WTC11 (cell line): ENCODE measurements at regions not wholly inside any gene's neighbourhood (a gene's known extent, or its start where the extent isn't known, plus 50 kb on each side); places are given as distances from the start of the nearest gene placed in this dataset.

Source experiments
- ATAC-seq: fragments of 200-7000 bp; cut with Tn5 transposase; 2 replicates; pipeline ENCODE4 v1.10.0; 2021; ENCODE audit warnings: mild to moderate bottlenecking, moderate library complexity
- CTCF ChIA-PET: fragments of 300-600 bp; sonication (Branson Sonifier 250); formaldehyde crosslinking; loops from one replicate; lab custom pipeline; 2021; ENCODE audit warnings: antibody characterized with exemption; lab: Charles Lee
- POLR2A ChIA-PET: fragments of 350-600 bp; sonication (Branson Sonifier 250); formaldehyde crosslinking; loops from one replicate; lab custom pipeline; 2021; ENCODE audit warnings: antibody characterized with exemption; lab: Charles Lee
- DNase-seq: peaks from one replicate; pipeline ENCODE4 v3.0.0; 2021; ENCODE audit warnings: low spot score
- H3K27ac Mint-ChIP-seq: 2 replicates; pipeline ENCODE4 v1.8.0; 2021; ENCODE audit warnings: mixed read lengths
- H3K27me3 Mint-ChIP-seq: 2 replicates; pipeline ENCODE4 v1.8.0; 2021; ENCODE audit warnings: low read depth, mild to moderate bottlenecking, moderate library complexity, mixed read lengths
- H3K36me3 Mint-ChIP-seq: 2 replicates; pipeline ENCODE4 v1.8.0; 2021; ENCODE audit warnings: mixed read lengths
- H3K4me1 Mint-ChIP-seq: 2 replicates; pipeline ENCODE4 v1.8.0; 2022; ENCODE audit warnings: mixed read lengths
- H3K4me3 Mint-ChIP-seq: 2 replicates; pipeline ENCODE4 v1.8.0; 2021; ENCODE audit warnings: mild to moderate bottlenecking, moderate library complexity, mixed read lengths
- H3K9me3 Mint-ChIP-seq: 2 replicates; pipeline ENCODE4 v1.8.0; 2021; ENCODE audit warnings: mixed read lengths
- ATF1 ChIP-seq: sonication (generic); formaldehyde crosslinking; IDR thresholded peaks from 2 replicates; pipeline ENCODE4 v1.8.1; 2023; ENCODE audit warnings: mild to moderate bottlenecking, moderate library complexity, missing genetic modification reagents
- CREB1 ChIP-seq: sonication (generic); formaldehyde crosslinking; IDR thresholded peaks from 2 replicates; pipeline ENCODE4 v1.8.0; 2023; ENCODE audit warnings: mild to moderate bottlenecking, missing genetic modification reagents
- CREM ChIP-seq: sonication (generic); formaldehyde crosslinking; IDR thresholded peaks from 2 replicates; pipeline ENCODE4 v1.8.1; 2022; ENCODE audit warnings: mild to moderate bottlenecking, missing genetic modification reagents, moderate library complexity
- ESRRA ChIP-seq: sonication (generic); formaldehyde crosslinking; IDR thresholded peaks from 2 replicates; pipeline ENCODE4 v1.8.1; 2022; ENCODE audit warnings: mild to moderate bottlenecking, missing genetic modification reagents, borderline replicate concordance
- HMGA2 ChIP-seq: fragments of 250-450 bp; sonication (Bioruptor Pico); IDR thresholded peaks from 2 replicates; pipeline ENCODE4 v1.4.0; 2021; ENCODE audit warnings: mild to moderate bottlenecking, moderate library complexity
- JAZF1 ChIP-seq: fragments of 250-450 bp; sonication (Bioruptor Pico); IDR thresholded peaks from 2 replicates; pipeline ENCODE4 v1.9.0; 2021; ENCODE audit warnings: moderate library complexity, mild to moderate bottlenecking, inconsistent platforms
- MXD4 ChIP-seq: fragments of 250-450 bp; sonication (Bioruptor Pico); IDR thresholded peaks from 2 replicates; pipeline ENCODE4 v1.8.0; 2021; ENCODE audit warnings: mild to moderate bottlenecking, moderate library complexity, borderline replicate concordance
- NFATC4 ChIP-seq: fragments of 250-450 bp; sonication (Bioruptor Pico); IDR thresholded peaks from 2 replicates; pipeline ENCODE4 v1.9.0; 2021; ENCODE audit warnings: mild to moderate bottlenecking
- RELA ChIP-seq: sonication (generic); formaldehyde crosslinking; IDR thresholded peaks from 2 replicates; pipeline ENCODE4 v1.8.1; 2022; ENCODE audit warnings: missing genetic modification reagents, mild to moderate bottlenecking, borderline replicate concordance
- SMAD4 ChIP-seq: sonication (generic); formaldehyde crosslinking; IDR thresholded peaks from 2 replicates; pipeline ENCODE4 v1.8.0; 2022; ENCODE audit warnings: mild to moderate bottlenecking, missing genetic modification reagents
- SP1 ChIP-seq: sonication (generic); formaldehyde crosslinking; conservative IDR thresholded peaks from 2 replicates; pipeline ENCODE4 v1.8.1; 2022; ENCODE audit warnings: missing genetic modification reagents
- TEAD1 ChIP-seq: sonication (generic); formaldehyde crosslinking; IDR thresholded peaks from 2 replicates; pipeline ENCODE4 v1.8.0; 2022; ENCODE audit warnings: mild to moderate bottlenecking, missing genetic modification reagents
- TF ChIP-seq, protein P1 (sequence below): sonication (generic); formaldehyde crosslinking; IDR thresholded peaks from 2 replicates; pipeline ENCODE4 v1.8.1; 2023; ENCODE audit warnings: mild to moderate bottlenecking, missing genetic modification reagents
- TF ChIP-seq, protein P2 (sequence below): fragments of 200-600 bp; IDR thresholded peaks from 2 replicates; pipeline ENCODE4 v1.8.0; 2022; ENCODE audit warnings: antibody characterized with exemption
- TF ChIP-seq, protein P3 (sequence below): fragments of 250-450 bp; sonication (Bioruptor Pico); IDR thresholded peaks from 2 replicates; pipeline ENCODE4 v1.9.0; 2021; ENCODE audit warnings: mild to moderate bottlenecking
- TF ChIP-seq, protein P4 (sequence below): sonication (generic); formaldehyde crosslinking; IDR thresholded peaks from 2 replicates; pipeline ENCODE4 v1.8.0; 2022; ENCODE audit warnings: missing genetic modification reagents
- TF ChIP-seq, protein P5 (sequence below): sonication (generic); formaldehyde crosslinking; IDR thresholded peaks from 2 replicates; pipeline ENCODE4 v1.8.1; 2022; ENCODE audit warnings: low read depth, missing genetic modification reagents, borderline replicate concordance
- TF ChIP-seq, protein P6 (sequence below): sonication (generic); formaldehyde crosslinking; IDR thresholded peaks from 2 replicates; pipeline ENCODE4 v1.8.1; 2023; ENCODE audit warnings: mild to moderate bottlenecking, missing genetic modification reagents, moderate library complexity
- TF ChIP-seq, protein P7 (sequence below): fragments of 250-450 bp; sonication (Bioruptor Pico); IDR thresholded peaks from 2 replicates; pipeline ENCODE4 v1.9.0; 2021; ENCODE audit warnings: mild to moderate bottlenecking, borderline replicate concordance

DNA sequence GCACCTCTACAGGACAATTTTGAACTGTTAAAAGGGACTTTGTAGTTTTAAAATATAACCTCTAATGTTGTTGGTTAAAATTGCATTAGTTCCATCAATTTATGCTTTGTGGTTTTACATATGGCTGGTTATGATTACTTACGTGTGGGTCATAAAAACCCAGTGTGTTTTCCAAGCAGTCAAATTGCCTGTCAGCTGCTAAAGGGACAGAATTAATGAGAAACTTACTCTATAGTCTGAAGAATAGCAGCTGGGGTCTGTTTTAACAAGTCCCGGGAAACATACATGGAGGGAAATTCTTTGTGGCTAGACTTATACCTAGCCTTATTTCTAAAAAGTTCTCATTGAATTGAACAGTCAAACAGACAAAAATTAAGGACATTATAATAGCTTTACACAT lies 820.9 kb upstream of the ADGRL4 start (continued):
- TF ChIP-seq, protein P1, sequence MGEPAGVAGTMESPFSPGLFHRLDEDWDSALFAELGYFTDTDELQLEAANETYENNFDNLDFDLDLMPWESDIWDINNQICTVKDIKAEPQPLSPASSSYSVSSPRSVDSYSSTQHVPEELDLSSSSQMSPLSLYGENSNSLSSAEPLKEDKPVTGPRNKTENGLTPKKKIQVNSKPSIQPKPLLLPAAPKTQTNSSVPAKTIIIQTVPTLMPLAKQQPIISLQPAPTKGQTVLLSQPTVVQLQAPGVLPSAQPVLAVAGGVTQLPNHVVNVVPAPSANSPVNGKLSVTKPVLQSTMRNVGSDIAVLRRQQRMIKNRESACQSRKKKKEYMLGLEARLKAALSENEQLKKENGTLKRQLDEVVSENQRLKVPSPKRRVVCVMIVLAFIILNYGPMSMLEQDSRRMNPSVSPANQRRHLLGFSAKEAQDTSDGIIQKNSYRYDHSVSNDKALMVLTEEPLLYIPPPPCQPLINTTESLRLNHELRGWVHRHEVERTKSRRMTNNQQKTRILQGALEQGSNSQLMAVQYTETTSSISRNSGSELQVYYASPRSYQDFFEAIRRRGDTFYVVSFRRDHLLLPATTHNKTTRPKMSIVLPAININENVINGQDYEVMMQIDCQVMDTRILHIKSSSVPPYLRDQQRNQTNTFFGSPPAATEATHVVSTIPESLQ: no peak
- TF ChIP-seq SMAD4 (CRISPR knock-in tag) (no peak), TEAD1 (CRISPR knock-in tag) (no peak), ATF1 (CRISPR knock-in tag) (no peak), CREB1 (CRISPR knock-in tag) (no peak), CREM (CRISPR knock-in tag) (no peak), SP1 (CRISPR knock-in tag) (no peak), RELA (CRISPR knock-in tag) (no peak), NFATC4 (CRISPR knock-in tag) (no peak)
- TF ChIP-seq, protein P2, sequence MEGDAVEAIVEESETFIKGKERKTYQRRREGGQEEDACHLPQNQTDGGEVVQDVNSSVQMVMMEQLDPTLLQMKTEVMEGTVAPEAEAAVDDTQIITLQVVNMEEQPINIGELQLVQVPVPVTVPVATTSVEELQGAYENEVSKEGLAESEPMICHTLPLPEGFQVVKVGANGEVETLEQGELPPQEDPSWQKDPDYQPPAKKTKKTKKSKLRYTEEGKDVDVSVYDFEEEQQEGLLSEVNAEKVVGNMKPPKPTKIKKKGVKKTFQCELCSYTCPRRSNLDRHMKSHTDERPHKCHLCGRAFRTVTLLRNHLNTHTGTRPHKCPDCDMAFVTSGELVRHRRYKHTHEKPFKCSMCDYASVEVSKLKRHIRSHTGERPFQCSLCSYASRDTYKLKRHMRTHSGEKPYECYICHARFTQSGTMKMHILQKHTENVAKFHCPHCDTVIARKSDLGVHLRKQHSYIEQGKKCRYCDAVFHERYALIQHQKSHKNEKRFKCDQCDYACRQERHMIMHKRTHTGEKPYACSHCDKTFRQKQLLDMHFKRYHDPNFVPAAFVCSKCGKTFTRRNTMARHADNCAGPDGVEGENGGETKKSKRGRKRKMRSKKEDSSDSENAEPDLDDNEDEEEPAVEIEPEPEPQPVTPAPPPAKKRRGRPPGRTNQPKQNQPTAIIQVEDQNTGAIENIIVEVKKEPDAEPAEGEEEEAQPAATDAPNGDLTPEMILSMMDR: no peak
- TF ChIP-seq, protein P3, sequence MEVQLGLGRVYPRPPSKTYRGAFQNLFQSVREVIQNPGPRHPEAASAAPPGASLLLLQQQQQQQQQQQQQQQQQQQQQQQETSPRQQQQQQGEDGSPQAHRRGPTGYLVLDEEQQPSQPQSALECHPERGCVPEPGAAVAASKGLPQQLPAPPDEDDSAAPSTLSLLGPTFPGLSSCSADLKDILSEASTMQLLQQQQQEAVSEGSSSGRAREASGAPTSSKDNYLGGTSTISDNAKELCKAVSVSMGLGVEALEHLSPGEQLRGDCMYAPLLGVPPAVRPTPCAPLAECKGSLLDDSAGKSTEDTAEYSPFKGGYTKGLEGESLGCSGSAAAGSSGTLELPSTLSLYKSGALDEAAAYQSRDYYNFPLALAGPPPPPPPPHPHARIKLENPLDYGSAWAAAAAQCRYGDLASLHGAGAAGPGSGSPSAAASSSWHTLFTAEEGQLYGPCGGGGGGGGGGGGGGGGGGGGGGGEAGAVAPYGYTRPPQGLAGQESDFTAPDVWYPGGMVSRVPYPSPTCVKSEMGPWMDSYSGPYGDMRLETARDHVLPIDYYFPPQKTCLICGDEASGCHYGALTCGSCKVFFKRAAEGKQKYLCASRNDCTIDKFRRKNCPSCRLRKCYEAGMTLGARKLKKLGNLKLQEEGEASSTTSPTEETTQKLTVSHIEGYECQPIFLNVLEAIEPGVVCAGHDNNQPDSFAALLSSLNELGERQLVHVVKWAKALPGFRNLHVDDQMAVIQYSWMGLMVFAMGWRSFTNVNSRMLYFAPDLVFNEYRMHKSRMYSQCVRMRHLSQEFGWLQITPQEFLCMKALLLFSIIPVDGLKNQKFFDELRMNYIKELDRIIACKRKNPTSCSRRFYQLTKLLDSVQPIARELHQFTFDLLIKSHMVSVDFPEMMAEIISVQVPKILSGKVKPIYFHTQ (CRISPR knock-in tag): no peak
- TF ChIP-seq, protein P4, sequence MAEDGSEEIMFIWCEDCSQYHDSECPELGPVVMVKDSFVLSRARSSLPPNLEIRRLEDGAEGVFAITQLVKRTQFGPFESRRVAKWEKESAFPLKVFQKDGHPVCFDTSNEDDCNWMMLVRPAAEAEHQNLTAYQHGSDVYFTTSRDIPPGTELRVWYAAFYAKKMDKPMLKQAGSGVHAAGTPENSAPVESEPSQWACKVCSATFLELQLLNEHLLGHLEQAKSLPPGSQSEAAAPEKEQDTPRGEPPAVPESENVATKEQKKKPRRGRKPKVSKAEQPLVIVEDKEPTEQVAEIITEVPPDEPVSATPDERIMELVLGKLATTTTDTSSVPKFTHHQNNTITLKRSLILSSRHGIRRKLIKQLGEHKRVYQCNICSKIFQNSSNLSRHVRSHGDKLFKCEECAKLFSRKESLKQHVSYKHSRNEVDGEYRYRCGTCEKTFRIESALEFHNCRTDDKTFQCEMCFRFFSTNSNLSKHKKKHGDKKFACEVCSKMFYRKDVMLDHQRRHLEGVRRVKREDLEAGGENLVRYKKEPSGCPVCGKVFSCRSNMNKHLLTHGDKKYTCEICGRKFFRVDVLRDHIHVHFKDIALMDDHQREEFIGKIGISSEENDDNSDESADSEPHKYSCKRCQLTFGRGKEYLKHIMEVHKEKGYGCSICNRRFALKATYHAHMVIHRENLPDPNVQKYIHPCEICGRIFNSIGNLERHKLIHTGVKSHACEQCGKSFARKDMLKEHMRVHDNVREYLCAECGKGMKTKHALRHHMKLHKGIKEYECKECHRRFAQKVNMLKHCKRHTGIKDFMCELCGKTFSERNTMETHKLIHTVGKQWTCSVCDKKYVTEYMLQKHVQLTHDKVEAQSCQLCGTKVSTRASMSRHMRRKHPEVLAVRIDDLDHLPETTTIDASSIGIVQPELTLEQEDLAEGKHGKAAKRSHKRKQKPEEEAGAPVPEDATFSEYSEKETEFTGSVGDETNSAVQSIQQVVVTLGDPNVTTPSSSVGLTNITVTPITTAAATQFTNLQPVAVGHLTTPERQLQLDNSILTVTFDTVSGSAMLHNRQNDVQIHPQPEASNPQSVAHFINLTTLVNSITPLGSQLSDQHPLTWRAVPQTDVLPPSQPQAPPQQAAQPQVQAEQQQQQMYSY (CRISPR knock-in tag): no peak
- TF ChIP-seq, protein P5, sequence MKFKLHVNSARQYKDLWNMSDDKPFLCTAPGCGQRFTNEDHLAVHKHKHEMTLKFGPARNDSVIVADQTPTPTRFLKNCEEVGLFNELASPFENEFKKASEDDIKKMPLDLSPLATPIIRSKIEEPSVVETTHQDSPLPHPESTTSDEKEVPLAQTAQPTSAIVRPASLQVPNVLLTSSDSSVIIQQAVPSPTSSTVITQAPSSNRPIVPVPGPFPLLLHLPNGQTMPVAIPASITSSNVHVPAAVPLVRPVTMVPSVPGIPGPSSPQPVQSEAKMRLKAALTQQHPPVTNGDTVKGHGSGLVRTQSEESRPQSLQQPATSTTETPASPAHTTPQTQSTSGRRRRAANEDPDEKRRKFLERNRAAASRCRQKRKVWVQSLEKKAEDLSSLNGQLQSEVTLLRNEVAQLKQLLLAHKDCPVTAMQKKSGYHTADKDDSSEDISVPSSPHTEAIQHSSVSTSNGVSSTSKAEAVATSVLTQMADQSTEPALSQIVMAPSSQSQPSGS (CRISPR knock-in tag): no peak
- TF ChIP-seq, protein P6, sequence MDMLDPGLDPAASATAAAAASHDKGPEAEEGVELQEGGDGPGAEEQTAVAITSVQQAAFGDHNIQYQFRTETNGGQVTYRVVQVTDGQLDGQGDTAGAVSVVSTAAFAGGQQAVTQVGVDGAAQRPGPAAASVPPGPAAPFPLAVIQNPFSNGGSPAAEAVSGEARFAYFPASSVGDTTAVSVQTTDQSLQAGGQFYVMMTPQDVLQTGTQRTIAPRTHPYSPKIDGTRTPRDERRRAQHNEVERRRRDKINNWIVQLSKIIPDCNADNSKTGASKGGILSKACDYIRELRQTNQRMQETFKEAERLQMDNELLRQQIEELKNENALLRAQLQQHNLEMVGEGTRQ: no peak

DNA sequence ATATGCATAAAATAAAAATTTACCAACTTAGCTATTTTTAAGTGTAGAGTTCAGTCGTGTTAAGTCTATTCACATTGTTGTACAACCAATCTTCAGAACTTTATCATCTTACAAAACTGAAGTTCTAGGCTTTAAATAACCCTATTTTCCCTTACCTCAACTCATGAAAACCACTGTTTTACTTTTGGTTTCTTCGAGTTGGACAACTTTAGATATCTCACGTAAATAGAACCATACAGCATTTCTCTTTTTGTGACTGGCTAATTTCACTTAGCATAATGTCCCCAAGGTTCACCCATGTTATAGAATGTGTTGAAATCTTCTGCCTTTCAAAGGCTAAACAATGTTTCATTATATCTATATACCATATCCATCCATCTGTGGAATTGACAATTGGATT lies 819.0 kb upstream of the ADGRL4 start:
- Mint-ChIP-seq H3K36me3 (no peaks in the 10 kb centered on the region), H3K4me1 (no peaks in the 10 kb centered on the region), H3K27ac (no peak overlapping the region), H3K27me3 (no peaks in the 10 kb centered on the region), H3K4me3 (no peak overlapping the region), H3K9me3 (no peaks in the 10 kb centered on the region)
- ChIA-PET CTCF (no interaction called here), POLR2A (no interaction called here)
- no peak for ATAC-seq
- DNase-seq: no peak
- TF ChIP-seq HMGA2 (CRISPR knock-in tag): no peak
- TF ChIP-seq, protein P7, sequence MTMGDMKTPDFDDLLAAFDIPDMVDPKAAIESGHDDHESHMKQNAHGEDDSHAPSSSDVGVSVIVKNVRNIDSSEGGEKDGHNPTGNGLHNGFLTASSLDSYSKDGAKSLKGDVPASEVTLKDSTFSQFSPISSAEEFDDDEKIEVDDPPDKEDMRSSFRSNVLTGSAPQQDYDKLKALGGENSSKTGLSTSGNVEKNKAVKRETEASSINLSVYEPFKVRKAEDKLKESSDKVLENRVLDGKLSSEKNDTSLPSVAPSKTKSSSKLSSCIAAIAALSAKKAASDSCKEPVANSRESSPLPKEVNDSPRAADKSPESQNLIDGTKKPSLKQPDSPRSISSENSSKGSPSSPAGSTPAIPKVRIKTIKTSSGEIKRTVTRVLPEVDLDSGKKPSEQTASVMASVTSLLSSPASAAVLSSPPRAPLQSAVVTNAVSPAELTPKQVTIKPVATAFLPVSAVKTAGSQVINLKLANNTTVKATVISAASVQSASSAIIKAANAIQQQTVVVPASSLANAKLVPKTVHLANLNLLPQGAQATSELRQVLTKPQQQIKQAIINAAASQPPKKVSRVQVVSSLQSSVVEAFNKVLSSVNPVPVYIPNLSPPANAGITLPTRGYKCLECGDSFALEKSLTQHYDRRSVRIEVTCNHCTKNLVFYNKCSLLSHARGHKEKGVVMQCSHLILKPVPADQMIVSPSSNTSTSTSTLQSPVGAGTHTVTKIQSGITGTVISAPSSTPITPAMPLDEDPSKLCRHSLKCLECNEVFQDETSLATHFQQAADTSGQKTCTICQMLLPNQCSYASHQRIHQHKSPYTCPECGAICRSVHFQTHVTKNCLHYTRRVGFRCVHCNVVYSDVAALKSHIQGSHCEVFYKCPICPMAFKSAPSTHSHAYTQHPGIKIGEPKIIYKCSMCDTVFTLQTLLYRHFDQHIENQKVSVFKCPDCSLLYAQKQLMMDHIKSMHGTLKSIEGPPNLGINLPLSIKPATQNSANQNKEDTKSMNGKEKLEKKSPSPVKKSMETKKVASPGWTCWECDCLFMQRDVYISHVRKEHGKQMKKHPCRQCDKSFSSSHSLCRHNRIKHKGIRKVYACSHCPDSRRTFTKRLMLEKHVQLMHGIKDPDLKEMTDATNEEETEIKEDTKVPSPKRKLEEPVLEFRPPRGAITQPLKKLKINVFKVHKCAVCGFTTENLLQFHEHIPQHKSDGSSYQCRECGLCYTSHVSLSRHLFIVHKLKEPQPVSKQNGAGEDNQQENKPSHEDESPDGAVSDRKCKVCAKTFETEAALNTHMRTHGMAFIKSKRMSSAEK (CRISPR knock-in tag): no peak
- no peak for TF ChIP-seq ESRRA (CRISPR knock-in tag)
- TF ChIP-seq, protein P5 (CRISPR knock-in tag): no peak
- TF ChIP-seq MXD4 (CRISPR knock-in tag): no peak
- no peak for TF ChIP-seq JAZF1 (CRISPR knock-in tag)
